K562 (cell line): ENCODE measurements at regions not wholly inside any gene's neighbourhood (a gene's known extent, or its start where the extent isn't known, plus 50 kb on each side); places are given as distances from the start of the nearest gene placed in this dataset.

ENCODE experiments used
- ATAC-seq: fragments of 200-7000 bp; cut with Tn5 transposase; 3 replicates; pipeline ENCODE4 v1.9.1; 2020; ENCODE audit warnings: moderate library complexity
- BruUV-seq: library from RNA; stranded (reverse); fragments of 400-500 nt; replicated peaks from 2 replicates; lab custom pipeline; 2021; lab: Mats Ljungman, UMichigan
- CTCF ChIA-PET: fragments of 300-600 bp; formaldehyde crosslinking; extraction: SDS; loops from one replicate; lab custom pipeline; 2021; ENCODE audit warnings: low intra/inter-chr PET ratio; lab: Yijun Ruan, JAX
- POLR2A ChIA-PET: fragments of 300-600, 350-650 bp; sonication (Branson Sonifier 250); formaldehyde crosslinking; extraction: SDS; loops from one replicate; lab custom pipeline; 2021; ENCODE audit warnings: antibody characterized with exemption, inconsistent platforms; lab: Yijun Ruan, JAX
- DNase-seq, 4 experiments: peaks; one replicate each; pipeline versions ENCODE4 v3.0.0 to v3.0.0-alpha.2; 2011 to 2018; ENCODE audit warnings: low spot score in 3 of 4, mixed read lengths in 3 of 4; ENCODE audit errors: extremely low read depth in 1 of 4
- FAIRE-seq: peaks from 2 replicates; lab custom pipeline; 2011; peaks lifted over from hg19 to GRCh38; lab: Jason Lieb, UNC
- H2AFZ ChIP-seq: 2 replicates; pipeline ENCODE4 v1.6.0; 2011; ENCODE audit warnings: low read depth, low read length, control low read depth, inconsistent platforms
- H3K27ac ChIP-seq: fragments of 200-600 bp; 3 replicates; pipeline ENCODE4 v1.8.0; 2011; ENCODE audit warnings: low read depth, mild to moderate bottlenecking, control low read depth, inconsistent platforms, low read length, moderate library complexity, mixed read lengths; ENCODE audit errors: extremely low read depth
- H3K27me3 ChIP-seq, 2 experiments: fragments of 300-600 bp in 1 of 2; 2 replicates in 1 of 2; 3 replicates in 1 of 2; pipeline versions ENCODE4 v1.6.0 to v1.8.0; 2011; ENCODE audit warnings: inconsistent platforms in 2 of 2, low read length in 2 of 2, mild to moderate bottlenecking in 1 of 2, mixed read lengths in 1 of 2, moderate library complexity in 1 of 2; ENCODE audit not compliant: control insufficient read depth in 2 of 2, insufficient read depth in 2 of 2
- H3K36me3 ChIP-seq: fragments of 300-600 bp; 3 replicates; pipeline ENCODE4 v1.8.0; 2011; ENCODE audit warnings: mild to moderate bottlenecking, low read length, inconsistent platforms; ENCODE audit not compliant: control insufficient read depth, insufficient read depth
- H3K4me1 ChIP-seq, 2 experiments: fragments of 200-600 bp in 1 of 2; replicated peaks in 1 of 2; 2 replicates in 1 of 2; 3 replicates in 1 of 2; pipeline versions ENCODE4 v1.5.1 to v1.8.0; 2011; ENCODE audit warnings: inconsistent platforms in 2 of 2, low read length in 2 of 2, mild to moderate bottlenecking in 1 of 2, mixed read lengths in 1 of 2, moderate library complexity in 1 of 2; ENCODE audit not compliant: control insufficient read depth in 2 of 2, insufficient read depth in 2 of 2
- H3K4me2 ChIP-seq: 2 replicates; pipeline ENCODE4 v1.6.1; 2011; ENCODE audit warnings: low read length, control low read depth, inconsistent platforms, mixed read lengths; ENCODE audit not compliant: insufficient read depth
- H3K4me3 ChIP-seq: fragments of 200-600 bp; sonication (generic), shearing (Covaris generic); 2 replicates; pipeline ENCODE4 v1.5.1; 2016; ENCODE audit warnings: control low read depth, inconsistent platforms
- H3K79me2 ChIP-seq: fragments of 200-600 bp; 3 replicates; pipeline ENCODE4 v1.8.0; 2011; ENCODE audit warnings: low read length, inconsistent platforms; ENCODE audit not compliant: control insufficient read depth, insufficient read depth
- H3K9ac ChIP-seq, 2 experiments: 2 replicates each; pipeline versions ENCODE4 v1.6.0 to v1.6.1; 2011; ENCODE audit warnings: low read depth in 2 of 2, low read length in 2 of 2, control low read depth in 1 of 2, inconsistent platforms in 1 of 2, mild to moderate bottlenecking in 1 of 2, mixed read lengths in 1 of 2; ENCODE audit not compliant: insufficient read depth in 1 of 2
- H3K9me1 ChIP-seq: one replicate; pipeline ENCODE4 v1.6.0; 2011; ENCODE audit warnings: inconsistent platforms, mild to moderate bottlenecking, low read length, moderate library complexity; ENCODE audit not compliant: control insufficient read depth, insufficient read depth
- H3K9me3 ChIP-seq: replicated peaks from 2 replicates; pipeline ENCODE4 v1.5.1; 2011; ENCODE audit warnings: low read depth, low read length, inconsistent platforms; ENCODE audit not compliant: control insufficient read depth, insufficient read depth
- H4K20me1 ChIP-seq: replicated peaks from 2 replicates; pipeline ENCODE4 v1.6.1; 2011; ENCODE audit warnings: low read length, inconsistent platforms, mixed read lengths; ENCODE audit not compliant: control insufficient read depth, insufficient read depth
- CBFB ChIP-seq: sonication (generic); formaldehyde crosslinking; IDR thresholded peaks from 2 replicates; pipeline ENCODE4 v1.4.0; 2020; ENCODE audit warnings: mild to moderate bottlenecking, missing genetic modification reagents
- CCAR2 ChIP-seq: fragments of 200-400 bp; formaldehyde crosslinking; IDR thresholded peaks from 2 replicates; pipeline ENCODE4 v1.6.1; 2017; ENCODE audit warnings: mild to moderate bottlenecking, low read depth, low read length
- CREM ChIP-seq: IDR thresholded peaks from 2 replicates; pipeline ENCODE4 v1.6.1; 2014; ENCODE audit warnings: antibody characterized with exemption, low read depth
- DIDO1 ChIP-seq: fragments of 450-650 bp; IDR thresholded peaks from 2 replicates; pipeline ENCODE4 v1.6.1; 2016; ENCODE audit warnings: low read depth, missing biosample characterization, missing genetic modification characterization
- FUS ChIP-seq: fragments of 200-400 bp; formaldehyde crosslinking; optimal IDR thresholded peaks from 2 replicates; pipeline ENCODE3; 2017; ENCODE audit warnings: low read depth, low read length
- KLF6 ChIP-seq: fragments of 250-450 bp; sonication (Bioruptor Pico); IDR thresholded peaks from 2 replicates; pipeline ENCODE4 v1.4.0; 2020; ENCODE audit warnings: mild to moderate bottlenecking, moderate library complexity, borderline replicate concordance
- MYC ChIP-seq, 2 experiments: fragments of 250-450 bp in 1 of 2; sonication (Bioruptor Pico) in 1 of 2; IDR thresholded peaks; 2 replicates each; pipeline versions ENCODE4 v1.5.1 to v1.6.1; 2012 to 2021; ENCODE audit warnings: low read depth in 2 of 2, borderline replicate concordance in 1 of 2, improper control_type of control experiment in 1 of 2, low read length in 1 of 2, mild to moderate bottlenecking in 1 of 2, moderate library complexity in 1 of 2
- NFE2L1 ChIP-seq: fragments of 450-650 bp; IDR thresholded peaks from 2 replicates; pipeline ENCODE4 v1.6.1; 2016; ENCODE audit warnings: missing genetic modification characterization, low read depth, mild to moderate bottlenecking, missing compliant biosample characterization, moderate library complexity, borderline replicate concordance
- NR3C1 ChIP-seq: sonication (generic); formaldehyde crosslinking; IDR thresholded peaks from 2 replicates; pipeline ENCODE4 v1.8.1; 2022; ENCODE audit warnings: missing genetic modification reagents
- RBM15 ChIP-seq: fragments of 200-400 bp; formaldehyde crosslinking; IDR thresholded peaks from 2 replicates; pipeline ENCODE4 v1.6.1; 2018; ENCODE audit warnings: mild to moderate bottlenecking, low read length, moderate library complexity; ENCODE audit not compliant: insufficient read depth
- SREBF1 ChIP-seq: fragments of 150-350 bp; IDR thresholded peaks from 2 replicates; pipeline ENCODE4 v1.6.1; 2014; ENCODE audit warnings: antibody characterized with exemption, low read depth, low read length, borderline replicate concordance
- TAF1 ChIP-seq: IDR thresholded peaks from 2 replicates; pipeline ENCODE4 v1.6.1; 2011; ENCODE audit warnings: mild to moderate bottlenecking, low read length, moderate library complexity; ENCODE audit not compliant: insufficient read depth, control insufficient read depth, severe bottlenecking; ENCODE audit errors: extremely low read depth
- TCFL5 ChIP-seq: fragments of 250-450 bp; sonication (Bioruptor Pico); conservative IDR thresholded peaks from 2 replicates; pipeline ENCODE4 v1.6.1; 2021; ENCODE audit warnings: mild to moderate bottlenecking, moderate library complexity, matching md5 sums
- ZNF324 ChIP-seq: fragments of 250-450 bp; sonication (Bioruptor Pico); IDR thresholded peaks from 2 replicates; pipeline ENCODE4 v1.4.0; 2020; ENCODE audit warnings: mild to moderate bottlenecking
- ZNF583 ChIP-seq: fragments of 250-450 bp; sonication (Bioruptor Pico); IDR thresholded peaks from 2 replicates; pipeline ENCODE4 v1.4.0; 2020
- ZNF717 ChIP-seq: fragments of 250-450 bp; sonication (Bioruptor Pico); IDR thresholded peaks from 2 replicates; pipeline ENCODE4 v1.5.0; 2021
- ZNF75A ChIP-seq: fragments of 450-650 bp; formaldehyde crosslinking; IDR thresholded peaks from 2 replicates; pipeline ENCODE4 v1.4.0; 2020; ENCODE audit warnings: mild to moderate bottlenecking
- WGBS: fragments of 100-300 bp; shearing (Covaris generic); methylation state at CpG from one replicate; pipeline ENCODE4 v1.1.6; 2016; ENCODE audit warnings: low coverage, mixed read lengths; ENCODE audit not compliant: insufficient coverage; ENCODE audit errors: missing lambda C conversion rate; 5-methylcytosine and 5-hydroxymethylcytosine counted together
- in situ Hi-C: fragments of 300-500 bp; cut with MboI; formaldehyde crosslinking; loops from 4 replicates; pipeline ENCODE4 v1.15.0; 2018; ENCODE audit warnings: inconsistent platforms, mixed read lengths
- intact Hi-C: fragments of 100-400 bp; cut with micrococcal nuclease; formaldehyde crosslinking; loops from 2 replicates; pipeline ENCODE4 v1.14.2; 2022
- TF ChIP-seq, protein P1 (sequence below), 2 experiments: fragments of 450-650 bp; IDR thresholded peaks; 2 replicates each; pipeline ENCODE4 v1.6.1; 2018; ENCODE audit warnings: mild to moderate bottlenecking in 2 of 2, low read depth in 1 of 2; ENCODE audit not compliant: partially characterized antibody in 2 of 2

DNA sequence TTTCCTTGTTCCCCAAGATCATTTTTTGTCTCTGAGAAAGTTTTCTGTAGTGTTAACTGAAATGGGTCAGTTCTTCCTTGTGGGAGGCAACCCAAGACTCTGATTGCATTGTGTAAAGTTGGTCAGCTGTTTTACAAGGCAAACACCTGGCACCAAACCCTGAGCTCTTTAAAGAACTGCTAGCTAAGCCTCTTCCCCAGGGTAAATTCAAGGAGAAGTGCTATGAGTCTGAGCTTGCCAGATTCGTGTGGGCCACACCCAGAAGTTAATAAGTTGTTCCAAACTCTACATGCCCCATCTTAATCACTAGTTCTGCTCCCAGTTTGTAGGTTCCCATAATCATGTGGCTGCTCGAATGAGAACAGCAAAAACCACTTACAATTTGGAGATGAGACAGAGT lies 214.5 kb downstream of the BTG1 start (continued):
- no peak for TF ChIP-seq FUS
- TF ChIP-seq KLF6 (CRISPR knock-in tag): no peak
- TF ChIP-seq MYC (IDR thresholded peaks at IDR 0.05; ENCODE audit: low read depth, low read length): no peak
- no peak for TF ChIP-seq MYC (CRISPR knock-in tag; IDR thresholded peaks at IDR 0.05; ENCODE audit: borderline replicate concordance, low read depth)
- no peak for TF ChIP-seq NFE2L1 (tag)

DNA sequence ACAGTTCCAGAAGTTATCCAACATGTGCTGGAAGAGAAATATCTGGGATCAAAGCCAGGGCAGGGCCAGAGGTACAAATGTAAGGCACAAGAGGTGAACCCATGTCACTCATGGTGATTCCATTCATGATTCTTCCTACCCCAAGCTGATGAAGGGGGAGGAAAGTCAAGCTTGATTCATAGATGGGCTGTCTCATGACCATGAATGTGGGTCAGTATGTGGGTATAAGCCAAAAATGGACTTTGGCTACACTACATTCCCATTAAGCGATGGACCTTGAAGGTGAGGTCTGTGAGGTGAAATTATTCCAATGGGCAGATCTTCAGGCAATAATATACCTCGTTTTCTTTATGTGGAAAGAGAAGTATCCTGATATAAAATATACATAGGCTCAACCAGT lies 217.1 kb downstream of the BTG1 start:
- DNase-seq: no peak
- Histone ChIP-seq H3K9me1 (no peaks in the 10 kb centered on the region), H3K79me2 (no peaks in the 10 kb centered on the region), H3K27me3 (no peaks in the 10 kb centered on the region), H2AFZ (no peak overlapping the region), H3K36me3 (no peaks in the 10 kb centered on the region), H3K4me2 (no peak overlapping the region), H3K9me3 (no peaks in the 10 kb centered on the region), H3K9ac (no peak overlapping the region), H4K20me1 (no peaks in the 10 kb centered on the region), H3K4me1 (no peaks in the 10 kb centered on the region), H3K4me3 (no peak overlapping the region), H3K27ac (no peak overlapping the region)
- no TSS peak for BruUV-seq
- intact Hi-C loops (no loop called here), in situ Hi-C loops (no loop called here)
- CTCF ChIA-PET: no interaction called here
- no peak for TF ChIP-seq ZNF75A (CRISPR knock-in tag)
- no peak for TF ChIP-seq ZNF324 (CRISPR knock-in tag)
- no peak for TF ChIP-seq SREBF1
- no peak for TF ChIP-seq NR3C1 (CRISPR knock-in tag)
- no peak for TF ChIP-seq ZNF717 (CRISPR knock-in tag)
- no peak for TF ChIP-seq RBM15
- TF ChIP-seq, protein P1, sequence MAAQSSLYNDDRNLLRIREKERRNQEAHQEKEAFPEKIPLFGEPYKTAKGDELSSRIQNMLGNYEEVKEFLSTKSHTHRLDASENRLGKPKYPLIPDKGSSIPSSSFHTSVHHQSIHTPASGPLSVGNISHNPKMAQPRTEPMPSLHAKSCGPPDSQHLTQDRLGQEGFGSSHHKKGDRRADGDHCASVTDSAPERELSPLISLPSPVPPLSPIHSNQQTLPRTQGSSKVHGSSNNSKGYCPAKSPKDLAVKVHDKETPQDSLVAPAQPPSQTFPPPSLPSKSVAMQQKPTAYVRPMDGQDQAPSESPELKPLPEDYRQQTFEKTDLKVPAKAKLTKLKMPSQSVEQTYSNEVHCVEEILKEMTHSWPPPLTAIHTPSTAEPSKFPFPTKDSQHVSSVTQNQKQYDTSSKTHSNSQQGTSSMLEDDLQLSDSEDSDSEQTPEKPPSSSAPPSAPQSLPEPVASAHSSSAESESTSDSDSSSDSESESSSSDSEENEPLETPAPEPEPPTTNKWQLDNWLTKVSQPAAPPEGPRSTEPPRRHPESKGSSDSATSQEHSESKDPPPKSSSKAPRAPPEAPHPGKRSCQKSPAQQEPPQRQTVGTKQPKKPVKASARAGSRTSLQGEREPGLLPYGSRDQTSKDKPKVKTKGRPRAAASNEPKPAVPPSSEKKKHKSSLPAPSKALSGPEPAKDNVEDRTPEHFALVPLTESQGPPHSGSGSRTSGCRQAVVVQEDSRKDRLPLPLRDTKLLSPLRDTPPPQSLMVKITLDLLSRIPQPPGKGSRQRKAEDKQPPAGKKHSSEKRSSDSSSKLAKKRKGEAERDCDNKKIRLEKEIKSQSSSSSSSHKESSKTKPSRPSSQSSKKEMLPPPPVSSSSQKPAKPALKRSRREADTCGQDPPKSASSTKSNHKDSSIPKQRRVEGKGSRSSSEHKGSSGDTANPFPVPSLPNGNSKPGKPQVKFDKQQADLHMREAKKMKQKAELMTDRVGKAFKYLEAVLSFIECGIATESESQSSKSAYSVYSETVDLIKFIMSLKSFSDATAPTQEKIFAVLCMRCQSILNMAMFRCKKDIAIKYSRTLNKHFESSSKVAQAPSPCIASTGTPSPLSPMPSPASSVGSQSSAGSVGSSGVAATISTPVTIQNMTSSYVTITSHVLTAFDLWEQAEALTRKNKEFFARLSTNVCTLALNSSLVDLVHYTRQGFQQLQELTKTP (IDR thresholded peaks at IDR 0.05; ENCODE audit: low read depth in 1 of 2, partially characterized antibody in 2 of 2): no peak
- no peak for TF ChIP-seq TAF1
- TF ChIP-seq DIDO1 (tag): no peak
- no peak for TF ChIP-seq CBFB (CRISPR knock-in tag)
- no peak for TF ChIP-seq CCAR2
- TF ChIP-seq TCFL5: no peak
- no peak for TF ChIP-seq CREM
- TF ChIP-seq ZNF583: no peak
- POLR2A ChIA-PET: interaction anchor here (0.9 kb wide), 1 partner anchor 217 kb away, joined by 4 read pairs; no protein-coding TSS in a partner anchor
- no peak for ATAC-seq
- whole genome bisulfite sequencing: 12% methylated on average over 2 of the region's 2 CpGs
- FAIRE-seq: no peak
